ENCODE measurements at regions not wholly inside any gene's neighbourhood (a gene's known extent, or its start where the extent isn't known, plus 50 kb on each side); places are given as distances from the start of the nearest gene placed in this dataset.
A peak's percentile ranks its signal among the peaks of the same experiment; 100 is the strongest.

- Histone ChIP-seq H2AK5ac (ENCODE audit: low read depth, low read length) (no peak overlapping the region), H4K91ac (replicated peaks; ENCODE audit: insufficient read length, low read length) (no peak overlapping the region), H3K18ac (ENCODE audit: extremely low read depth, low read length) (no peak overlapping the region), H3K4me2 (ENCODE audit: insufficient read depth in 1 of 2, low read depth in 2 of 2, low read length in 2 of 2) (no peak overlapping the region), H2BK5ac (ENCODE audit: low read depth, low read length) (no peak overlapping the region), H4K8ac (ENCODE audit: extremely low read depth, insufficient read depth, low read length) (no peak overlapping the region; the same call in 1 of the 2 replicates), H3K79me1 (ENCODE audit: low read depth, low read length) (no peaks in the 10 kb centered on the region), H4K5ac (ENCODE audit: insufficient read length, low read depth, low read length) (no peak overlapping the region), H3K36me3 (ENCODE audit: control insufficient read depth in 2 of 4, insufficient read depth in 4 of 4, low read length in 3 of 4) (no peaks in the 10 kb centered on the region), H3K4me1 (replicated peaks in 1 of 4; ENCODE audit: control insufficient read depth in 3 of 4, insufficient read depth in 4 of 4, low read length in 3 of 4) (no peaks in the 10 kb centered on the region), H3K14ac (ENCODE audit: insufficient read length) (no peak overlapping the region), H4K20me1 (replicated peaks in 1 of 2; ENCODE audit: control insufficient read depth in 1 of 2, insufficient read depth in 2 of 2, low read length in 2 of 2) (peaks cover 0 to 2% of the 10 kb centered on the region in 2 experiments), H3K56ac (replicated peaks; ENCODE audit: insufficient read length, low read depth, low read length) (no peak overlapping the region), H3K79me2 (ENCODE audit: control insufficient read depth in 1 of 2, insufficient read depth in 2 of 2, low read length in 2 of 2) (no peaks in the 10 kb centered on the region), H3K4me3 (ENCODE audit: extremely low read depth in 1 of 4, insufficient read depth in 2 of 4, low read depth in 3 of 4, low read length in 4 of 4) (no peak overlapping the region), H3K4ac (replicated peaks; ENCODE audit: insufficient read length, low read depth, low read length) (no peak overlapping the region), H3K9ac (replicated peaks in 1 of 4; ENCODE audit: extremely low read depth in 1 of 4, low read depth in 3 of 4, low read length in 3 of 4) (no peak overlapping the region), H2AFZ (ENCODE audit: low read length) (no peak overlapping the region), H3K23me2 (ENCODE audit: low read depth, low read length) (no peaks in the 10 kb centered on the region), H3K23ac (ENCODE audit: insufficient read length) (no peak overlapping the region), H3K27ac (ENCODE audit: low read depth, low read length) (no peak overlapping the region), H2BK12ac (ENCODE audit: low read depth, low read length) (no peak overlapping the region), H2BK15ac (ENCODE audit: low read length) (no peak overlapping the region), H3K27me3 (replicated peaks in 1 of 4; ENCODE audit: control insufficient read depth in 3 of 4, extremely low read depth in 1 of 4, insufficient read depth in 3 of 4, low read length in 3 of 4) (no peaks in the 10 kb centered on the region), H3K9me3 (ENCODE audit: insufficient read depth in 2 of 2, low read depth in 1 of 2, low read length in 1 of 2) (no peaks in the 10 kb centered on the region), H2BK20ac (ENCODE audit: low read length) (no peak overlapping the region), H2BK120ac (replicated peaks; ENCODE audit: low read depth, low read length) (no peak overlapping the region)
- no peak for FAIRE-seq
- 89% methylated on average over 3 of the region's 3 CpGs; no CpG with 5 or more reads in 1 of the 2 experiments for WGBS, 2 experiments (ENCODE audit: extremely low coverage in 1 of 2, insufficient coverage in 1 of 2, insufficient read length in 1 of 2, insufficient replicate concordance in 2 of 2, low coverage in 1 of 2, low lambda C conversion rate in 2 of 2, missing lambda C conversion rate in 1 of 2)
- DNase-seq (ENCODE audit: low read depth in 1 of 2, low spot score in 2 of 2): peak; percentile 15 to 49
- ChIA-PET CTCF (ENCODE audit: partially characterized antibody) (interaction anchor here (0.6 to 0.8 kb wide), 2 partner anchors 13 to 34 kb away, joined by 3 read pairs; no protein-coding TSS in a partner anchor), POLR2A (ENCODE audit: partially characterized antibody) (no interaction called here)
- no peak for TF ChIP-seq NRF1 (IDR thresholded peaks at IDR 0.05; ENCODE audit: low read depth, low read length)
- TF ChIP-seq TAF1 (IDR thresholded peaks at IDR 0.05; ENCODE audit: low read depth, low read length): no peak
Observed at GRCh38 chr6:103183831-103184411, 1675.8 kb downstream of the HACE1 start.

Data from H1 (cell line).